Uterus (tissue), 2 donors: ENCODE measurements at regions not wholly inside any gene's neighbourhood (a gene's known extent, or its start where the extent isn't known, plus 50 kb on each side); places are given as distances from the start of the nearest gene placed in this dataset.

Source experiments
- CTCF ChIP-seq, 4 experiments: fragments of 200-600 bp in 2 of 4; fragments of 450-650 bp in 2 of 4; sonication (generic) in 2 of 4; IDR thresholded peaks; one replicate each; pipeline ENCODE4 v1.5.1; 2016 to 2019; ENCODE audit warnings: antibody characterized with exemption in 4 of 4, mild to moderate bottlenecking in 2 of 4, moderate library complexity in 1 of 4
- POLR2A ChIP-seq, 2 donors: fragments of 450-650 bp; IDR thresholded peaks; one replicate each; pipeline ENCODE4 v1.6.1; 2016; ENCODE audit warnings: antibody characterized with exemption in 2 of 2, mild to moderate bottlenecking in 1 of 2, moderate library complexity in 1 of 2

- no peak for TF ChIP-seq CTCF (IDR thresholded peaks at IDR 0.05)
- no peak for TF ChIP-seq POLR2A (IDR thresholded peaks at IDR 0.05)
Measured at GRCh38 chr2:134142903-134143302, 111.0 kb upstream of the MGAT5 start.
